Suprapubic skin (tissue), 3 donors: ENCODE measurements at regions not wholly inside any gene's neighbourhood (a gene's known extent, or its start where the extent isn't known, plus 50 kb on each side); places are given as distances from the start of the nearest gene placed in this dataset.

ENCODE experiments used
- POLR2AphosphoS5 ChIP-seq, 3 donors: sonication (generic); formaldehyde crosslinking; IDR thresholded peaks; one replicate each; pipeline ENCODE4 v1.6.1; 2017; ENCODE audit warnings: antibody characterized with exemption in 3 of 3
- TF ChIP-seq, protein P1 (sequence below), 2 donors: fragments of 200-600 bp in 1 of 2; fragments of 450-650 bp in 1 of 2; sonication (generic) in 1 of 2; IDR thresholded peaks; one replicate each; pipeline ENCODE4 v1.5.1; 2016 to 2019; ENCODE audit warnings: antibody characterized with exemption in 2 of 2, mild to moderate bottlenecking in 1 of 2, moderate library complexity in 1 of 2

GRCh38 chr2:64202206-64202845 is 58.1 kb upstream of the PELI1 start:
- TF ChIP-seq, protein P1, sequence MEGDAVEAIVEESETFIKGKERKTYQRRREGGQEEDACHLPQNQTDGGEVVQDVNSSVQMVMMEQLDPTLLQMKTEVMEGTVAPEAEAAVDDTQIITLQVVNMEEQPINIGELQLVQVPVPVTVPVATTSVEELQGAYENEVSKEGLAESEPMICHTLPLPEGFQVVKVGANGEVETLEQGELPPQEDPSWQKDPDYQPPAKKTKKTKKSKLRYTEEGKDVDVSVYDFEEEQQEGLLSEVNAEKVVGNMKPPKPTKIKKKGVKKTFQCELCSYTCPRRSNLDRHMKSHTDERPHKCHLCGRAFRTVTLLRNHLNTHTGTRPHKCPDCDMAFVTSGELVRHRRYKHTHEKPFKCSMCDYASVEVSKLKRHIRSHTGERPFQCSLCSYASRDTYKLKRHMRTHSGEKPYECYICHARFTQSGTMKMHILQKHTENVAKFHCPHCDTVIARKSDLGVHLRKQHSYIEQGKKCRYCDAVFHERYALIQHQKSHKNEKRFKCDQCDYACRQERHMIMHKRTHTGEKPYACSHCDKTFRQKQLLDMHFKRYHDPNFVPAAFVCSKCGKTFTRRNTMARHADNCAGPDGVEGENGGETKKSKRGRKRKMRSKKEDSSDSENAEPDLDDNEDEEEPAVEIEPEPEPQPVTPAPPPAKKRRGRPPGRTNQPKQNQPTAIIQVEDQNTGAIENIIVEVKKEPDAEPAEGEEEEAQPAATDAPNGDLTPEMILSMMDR (IDR thresholded peaks at IDR 0.05) = no peak
- TF ChIP-seq POLR2AphosphoS5 (IDR thresholded peaks at IDR 0.05) = no peak
